Endothelial cell of umbilical vein (primary cell): ENCODE measurements at regions not wholly inside any gene's neighbourhood (a gene's known extent, or its start where the extent isn't known, plus 50 kb on each side); places are given as distances from the start of the nearest gene placed in this dataset.

ENCODE experiments used
- BruUV-seq: library from RNA; stranded (reverse); fragments of 400-500 nt; replicated peaks from 2 replicates; lab custom pipeline; 2021; lab: Mats Ljungman, UMichigan
- CTCF ChIA-PET: fragments of 300-600, 350-600 bp; sonication (Branson Sonifier 250); formaldehyde crosslinking; loops from one replicate; lab custom pipeline; 2021; ENCODE audit warnings: antibody characterized with exemption, inconsistent platforms; lab: Charles Lee
- POLR2A ChIA-PET: fragments of 300-600, 350-600 bp; sonication (Branson Sonifier 250); formaldehyde crosslinking; loops from one replicate; lab custom pipeline; 2021; ENCODE audit warnings: antibody characterized with exemption, inconsistent platforms; lab: Charles Lee
- DNase-seq: peaks from one replicate; pipeline ENCODE4 v3.0.0-alpha.2; 2011; ENCODE audit warnings: low read depth, low spot score
- FAIRE-seq: peaks from 2 replicates; lab custom pipeline; 2011; peaks lifted over from hg19 to GRCh38; lab: Jason Lieb, UNC
- H2AFZ ChIP-seq: 2 replicates; pipeline ENCODE4 v1.6.0; 2012; ENCODE audit warnings: low read depth, low read length, control low read depth, inconsistent platforms
- H3K27ac ChIP-seq: 2 replicates; pipeline ENCODE4 v1.5.1; 2011; ENCODE audit warnings: low read depth, mild to moderate bottlenecking, control low read depth, low read length, moderate library complexity; ENCODE audit not compliant: insufficient read depth
- H3K27me3 ChIP-seq, 2 experiments: 2 replicates each; pipeline versions ENCODE4 v1.6.0 to v1.6.1; 2011; ENCODE audit warnings: low read length in 2 of 2, mixed read lengths in 1 of 2; ENCODE audit not compliant: control insufficient read depth in 2 of 2, insufficient read depth in 2 of 2
- H3K36me3 ChIP-seq, 2 experiments: 2 replicates in 1 of 2; 3 replicates in 1 of 2; pipeline ENCODE4 v1.5.1; 2011; ENCODE audit warnings: low read length in 2 of 2, mild to moderate bottlenecking in 1 of 2, moderate library complexity in 1 of 2; ENCODE audit not compliant: control insufficient read depth in 2 of 2, insufficient read depth in 2 of 2; ENCODE audit errors: extremely low read depth in 1 of 2
- H3K4me1 ChIP-seq: 3 replicates; pipeline ENCODE4 v1.5.1; 2011; ENCODE audit warnings: mild to moderate bottlenecking, low read length; ENCODE audit not compliant: control insufficient read depth, insufficient read depth; ENCODE audit errors: extremely low read depth
- H3K4me2 ChIP-seq: 2 replicates; pipeline ENCODE4 v1.6.1; 2011; ENCODE audit warnings: low read length, control low read depth, mixed read lengths; ENCODE audit not compliant: insufficient read depth
- H3K4me3 ChIP-seq, 3 experiments: fragments of 200-600 bp in 1 of 3; sonication (generic), shearing (Covaris generic) in 1 of 3; replicated peaks in 1 of 3; 2 replicates each; pipeline ENCODE4 v1.5.1; 2011 to 2016; ENCODE audit warnings: control low read depth in 3 of 3, low read length in 3 of 3, mild to moderate bottlenecking in 2 of 3, inconsistent platforms in 1 of 3, low read depth in 1 of 3, moderate library complexity in 1 of 3; ENCODE audit not compliant: insufficient read depth in 1 of 3
- H3K79me2 ChIP-seq: 2 replicates; pipeline ENCODE4 v1.6.0; 2012; ENCODE audit warnings: low read length, inconsistent platforms; ENCODE audit not compliant: control insufficient read depth, insufficient read depth
- H3K9ac ChIP-seq: replicated peaks from 2 replicates; pipeline ENCODE3; 2011; ENCODE audit warnings: low read length, control low read depth; ENCODE audit not compliant: insufficient read depth; ENCODE audit errors: extremely low read depth
- H3K9me1 ChIP-seq: replicated peaks from 3 replicates; pipeline ENCODE4 v1.6.0; 2011; ENCODE audit warnings: mild to moderate bottlenecking, low read length; ENCODE audit not compliant: control insufficient read depth, insufficient read depth; ENCODE audit errors: extremely low read depth
- H3K9me3 ChIP-seq: replicated peaks from 2 replicates; pipeline ENCODE4 v1.5.1; 2012; ENCODE audit warnings: low read length, inconsistent platforms; ENCODE audit not compliant: control insufficient read depth, insufficient read depth
- H4K20me1 ChIP-seq: replicated peaks from 2 replicates; pipeline ENCODE3; 2011; ENCODE audit warnings: mild to moderate bottlenecking, low read length; ENCODE audit not compliant: control insufficient read depth, insufficient read depth; ENCODE audit errors: extremely low read depth
- CTCF ChIP-seq, 2 donors: IDR thresholded peaks; 1 replicate in 1 of 2; 2 replicates in 1 of 2; pipeline ENCODE4 v1.5.1; 2011; ENCODE audit warnings: low read length in 2 of 2, mild to moderate bottlenecking in 2 of 2, moderate library complexity in 2 of 2, control low read depth in 1 of 2, inconsistent platforms in 1 of 2, low read depth in 1 of 2; ENCODE audit not compliant: insufficient read depth in 1 of 2; ENCODE audit errors: extremely low read depth in 1 of 2
- EZH2 ChIP-seq: IDR thresholded peaks from 2 replicates; pipeline ENCODE4 v1.6.1; 2012; ENCODE audit warnings: borderline replicate concordance, low read depth, mild to moderate bottlenecking, moderate library complexity, low read length, inconsistent platforms; ENCODE audit not compliant: severe bottlenecking
- FOS ChIP-seq: IDR thresholded peaks from 2 replicates; pipeline ENCODE4 v1.6.1; 2011; ENCODE audit warnings: mild to moderate bottlenecking, low read length, moderate library complexity, borderline replicate concordance; ENCODE audit not compliant: insufficient read depth
- GATA2 ChIP-seq: IDR thresholded peaks from 2 replicates; pipeline ENCODE4 v1.7.0; 2011; ENCODE audit warnings: low read depth, mild to moderate bottlenecking, moderate library complexity, mixed read lengths, low read length; ENCODE audit not compliant: insufficient read length, insufficient read depth
- JUN ChIP-seq: IDR thresholded peaks from 2 replicates; pipeline ENCODE4 v1.6.1; 2011; ENCODE audit warnings: borderline replicate concordance, low read depth; ENCODE audit not compliant: insufficient read length, insufficient read depth
- MAX ChIP-seq: IDR thresholded peaks from 2 replicates; pipeline ENCODE4 v1.6.1; 2011; ENCODE audit not compliant: insufficient read depth, insufficient read length
- MYC ChIP-seq: IDR thresholded peaks from one replicate; pipeline ENCODE4 v1.6.1; 2011; ENCODE audit warnings: mild to moderate bottlenecking, low read depth, low read length
- POLR2A ChIP-seq: IDR thresholded peaks from 2 replicates; pipeline ENCODE4 v1.6.1; 2012; ENCODE audit warnings: low read depth, mild to moderate bottlenecking, control low read depth, low read length
- POLR2AphosphoS5 ChIP-seq: IDR thresholded peaks from 2 replicates; pipeline ENCODE4 v1.6.1; 2012; ENCODE audit warnings: low read depth, mild to moderate bottlenecking, control low read depth, low read length, moderate library complexity; ENCODE audit not compliant: insufficient read depth
- dilution Hi-C: fragments of 300-500 bp; cut with MboI; formaldehyde crosslinking; loops from one replicate; pipeline ENCODE4 v1.15.0; 2019; ENCODE audit warnings: low sequenced_read_pairs; ENCODE audit not compliant: extremely low pct_ligation_motif_present
- intact Hi-C: fragments of 100-400 bp; cut with micrococcal nuclease; formaldehyde crosslinking; loops from one replicate; pipeline ENCODE4 v1.10.0; 2022

- Histone ChIP-seq H3K4me3 (no peak overlapping the region), H3K9me3 (no peaks in the 10 kb centered on the region), H3K9me1 (no peaks in the 10 kb centered on the region), H2AFZ (no peak overlapping the region), H3K79me2 (no peaks in the 10 kb centered on the region), H3K27ac (no peak overlapping the region), H3K4me1 (no peaks in the 10 kb centered on the region), H3K27me3 (peaks cover 3% of the 10 kb centered on the region in 2 experiments), H4K20me1 (no peaks in the 10 kb centered on the region), H3K4me2 (no peak overlapping the region), H3K9ac (no peak overlapping the region), H3K36me3 (no peaks in the 10 kb centered on the region)
- BruUV-seq, result no TSS peak
- dilution Hi-C loops, result no loop called here
- intact Hi-C loops, result no loop called here
- FAIRE-seq (no peak), DNase-seq (no peak)
- TF ChIP-seq MYC (no peak), JUN (no peak), CTCF (IDR thresholded peaks at IDR 0.05; ENCODE audit: extremely low read depth in 1 of 2, insufficient read depth in 1 of 2, low read depth in 1 of 2, low read length in 2 of 2) (no peak), FOS (no peak), EZH2 (no peak), MAX (no peak), GATA2 (no peak), POLR2A (no peak), POLR2AphosphoS5 (no peak)
- CTCF ChIA-PET, result no interaction called here
- POLR2A ChIA-PET, result no interaction called here
Observed at GRCh38 chr11:57092028-57092698, 89.6 kb upstream of the LRRC55 start.
